MM.1S (cell line): ENCODE measurements at regions not wholly inside any gene's neighbourhood (a gene's known extent, or its start where the extent isn't known, plus 50 kb on each side); places are given as distances from the start of the nearest gene placed in this dataset.
"Not testable (repeated sequence)": the region's sequence is repeated elsewhere in the genome, so short reads cannot be mapped to it uniquely, and the experiment has no call there.

Source experiments
- CTCF ChIP-seq: fragments of 300-600 bp; sonication (generic); IDR thresholded peaks from 2 replicates; pipeline ENCODE4 v1.5.1; 2016; ENCODE audit warnings: antibody characterized with exemption, low read length, mixed read lengths
- EZH2phosphoT487 ChIP-seq: fragments of 300-600 bp; sonication (generic); IDR thresholded peaks from 2 replicates; pipeline ENCODE4 v1.6.1; 2018; ENCODE audit warnings: antibody characterized with exemption, low read length

GRCh38 chr5:174792265-174792664 lies 67.9 kb downstream of the MSX2 start:
- not testable (repeated sequence) for TF ChIP-seq EZH2phosphoT487, CTCF
